ENCODE measurements at regions not wholly inside any gene's neighbourhood (a gene's known extent, or its start where the extent isn't known, plus 50 kb on each side); places are given as distances from the start of the nearest gene placed in this dataset.

DNA sequence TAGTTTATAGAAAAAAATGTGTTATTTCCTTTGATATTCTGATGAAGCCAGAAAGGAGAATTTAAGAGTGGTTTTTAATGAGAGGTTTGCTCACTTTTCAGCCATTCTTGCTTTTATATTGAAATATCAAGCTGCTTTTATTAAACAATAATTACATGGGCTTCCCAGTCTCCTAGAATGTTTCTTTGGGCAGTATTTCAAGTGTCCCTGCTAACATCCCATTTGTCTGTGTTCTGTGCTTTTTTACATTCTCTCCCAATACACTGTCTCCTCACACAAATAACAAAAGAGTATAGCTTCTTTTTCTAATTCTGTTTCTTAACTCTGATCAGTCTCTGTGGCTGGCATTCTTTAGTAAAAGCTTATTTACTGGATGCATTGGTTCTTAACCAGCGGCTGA lies 145.4 kb downstream of the TPH2 start:
- no peak for TF ChIP-seq POLR2AphosphoS5 (IDR thresholded peaks at IDR 0.05)
- TF ChIP-seq, protein P1, sequence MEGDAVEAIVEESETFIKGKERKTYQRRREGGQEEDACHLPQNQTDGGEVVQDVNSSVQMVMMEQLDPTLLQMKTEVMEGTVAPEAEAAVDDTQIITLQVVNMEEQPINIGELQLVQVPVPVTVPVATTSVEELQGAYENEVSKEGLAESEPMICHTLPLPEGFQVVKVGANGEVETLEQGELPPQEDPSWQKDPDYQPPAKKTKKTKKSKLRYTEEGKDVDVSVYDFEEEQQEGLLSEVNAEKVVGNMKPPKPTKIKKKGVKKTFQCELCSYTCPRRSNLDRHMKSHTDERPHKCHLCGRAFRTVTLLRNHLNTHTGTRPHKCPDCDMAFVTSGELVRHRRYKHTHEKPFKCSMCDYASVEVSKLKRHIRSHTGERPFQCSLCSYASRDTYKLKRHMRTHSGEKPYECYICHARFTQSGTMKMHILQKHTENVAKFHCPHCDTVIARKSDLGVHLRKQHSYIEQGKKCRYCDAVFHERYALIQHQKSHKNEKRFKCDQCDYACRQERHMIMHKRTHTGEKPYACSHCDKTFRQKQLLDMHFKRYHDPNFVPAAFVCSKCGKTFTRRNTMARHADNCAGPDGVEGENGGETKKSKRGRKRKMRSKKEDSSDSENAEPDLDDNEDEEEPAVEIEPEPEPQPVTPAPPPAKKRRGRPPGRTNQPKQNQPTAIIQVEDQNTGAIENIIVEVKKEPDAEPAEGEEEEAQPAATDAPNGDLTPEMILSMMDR (IDR thresholded peaks at IDR 0.05), result no peak
